Nephron progenitor cell (in vitro differentiated cells): ENCODE measurements at regions not wholly inside any gene's neighbourhood (a gene's known extent, or its start where the extent isn't known, plus 50 kb on each side); places are given as distances from the start of the nearest gene placed in this dataset.

ENCODE experiments used
- DNase-seq: peaks from one replicate; pipeline ENCODE4 v3.0.0; 2021
- H3K27ac Mint-ChIP-seq: 2 replicates; pipeline ENCODE4 v1.8.0; 2021; ENCODE audit warnings: mild to moderate bottlenecking, moderate library complexity, mixed read lengths
- H3K27me3 Mint-ChIP-seq: 2 replicates; pipeline ENCODE4 v1.8.0; 2021; ENCODE audit warnings: mild to moderate bottlenecking, low read depth, mixed read lengths; ENCODE audit not compliant: poor library complexity
- H3K36me3 Mint-ChIP-seq: 2 replicates; pipeline ENCODE4 v1.8.0; 2021; ENCODE audit warnings: low read depth, mixed read lengths
- H3K4me1 Mint-ChIP-seq: 2 replicates; pipeline ENCODE4 v1.8.0; 2021; ENCODE audit warnings: mixed read lengths
- H3K4me3 Mint-ChIP-seq: 2 replicates; pipeline ENCODE4 v1.8.0; 2021; ENCODE audit warnings: mild to moderate bottlenecking, moderate library complexity, mixed read lengths
- H3K9me3 Mint-ChIP-seq: 2 replicates; pipeline ENCODE4 v1.8.0; 2021; ENCODE audit warnings: mild to moderate bottlenecking, moderate library complexity, mixed read lengths
- CTCF ChIP-seq: fragments of 200-600 bp; sonication (generic); IDR thresholded peaks from 2 replicates; pipeline ENCODE4 v1.5.0; 2021; ENCODE audit warnings: antibody characterized with exemption

GRCh38 chrX:146451136-146451535 lies 358.4 kb upstream of the CXorf51B start:
- H3K4me1 Mint-ChIP-seq: no peaks in the 10 kb centered on the region
- no peak overlapping the region for H3K27ac Mint-ChIP-seq
- peaks cover 33% of the 10 kb centered on the region for H3K9me3 Mint-ChIP-seq
- no peaks in the 10 kb centered on the region for H3K36me3 Mint-ChIP-seq
- no peak for TF ChIP-seq CTCF
- H3K27me3 Mint-ChIP-seq: peaks cover 2% of the 10 kb centered on the region
- no peak overlapping the region for H3K4me3 Mint-ChIP-seq
- DNase-seq: no peak

GRCh38 chrX:146454363-146454762 lies 355.2 kb upstream of the CXorf51B start:
- H3K27ac Mint-ChIP-seq: no peak overlapping the region
- peaks cover 15% of the 10 kb centered on the region for H3K9me3 Mint-ChIP-seq
- no peak overlapping the region for H3K4me3 Mint-ChIP-seq
- DNase-seq: no peak
- TF ChIP-seq CTCF: no peak
- H3K36me3 Mint-ChIP-seq: no peaks in the 10 kb centered on the region
- H3K4me1 Mint-ChIP-seq: no peaks in the 10 kb centered on the region
- peaks cover 2% of the 10 kb centered on the region for H3K27me3 Mint-ChIP-seq

GRCh38 chrX:146456058-146456457 lies 353.5 kb upstream of the CXorf51B start:
- no peak for TF ChIP-seq CTCF
- Mint-ChIP-seq H3K4me3 (no peak overlapping the region), H3K27me3 (no peaks in the 10 kb centered on the region), H3K9me3 (peaks cover 17% of the 10 kb centered on the region), H3K4me1 (no peaks in the 10 kb centered on the region), H3K27ac (no peak overlapping the region), H3K36me3 (no peaks in the 10 kb centered on the region)
- DNase-seq: no peak

GRCh38 chrX:146477341-146477740 lies 332.2 kb upstream of the CXorf51B start:
- TF ChIP-seq CTCF: no peak
- no peaks in the 10 kb centered on the region for H3K27me3 Mint-ChIP-seq
- peaks cover 38% of the 10 kb centered on the region for H3K9me3 Mint-ChIP-seq
- no peak for DNase-seq
- H3K4me1 Mint-ChIP-seq: no peaks in the 10 kb centered on the region
- H3K27ac Mint-ChIP-seq: no peak overlapping the region
- no peak overlapping the region for H3K4me3 Mint-ChIP-seq
- H3K36me3 Mint-ChIP-seq: no peaks in the 10 kb centered on the region

- DNase-seq: no peak
- Mint-ChIP-seq H3K27me3 (no peaks in the 10 kb centered on the region), H3K4me3 (no peak overlapping the region), H3K27ac (no peak overlapping the region), H3K36me3 (no peaks in the 10 kb centered on the region), H3K9me3 (peaks cover 44% of the 10 kb centered on the region), H3K4me1 (no peaks in the 10 kb centered on the region)
- TF ChIP-seq CTCF: no peak
These were observed 327.8 kb upstream of the CXorf51B start for GRCh38 chrX:146481735-146482134.
